Cardiac fibroblast (primary cell): ENCODE measurements at regions not wholly inside any gene's neighbourhood (a gene's known extent, or its start where the extent isn't known, plus 50 kb on each side); places are given as distances from the start of the nearest gene placed in this dataset.

Source experiments
- DNase-seq, 2 donors: peaks; one replicate each; pipeline versions ENCODE4 v3.0.0 to v3.0.0-alpha.2; 2010; ENCODE audit warnings: low read depth in 2 of 2
- H3K4me3 ChIP-seq, 2 donors: replicated peaks in 1 of 2; 1 replicate in 1 of 2; 2 replicates in 1 of 2; pipeline ENCODE4 v1.5.1; 2011; ENCODE audit warnings: low read depth in 2 of 2, low read length in 2 of 2, mild to moderate bottlenecking in 2 of 2, moderate library complexity in 1 of 2
- TF ChIP-seq, protein P1 (sequence below): IDR thresholded peaks from one replicate; pipeline ENCODE4 v1.5.1; 2011; ENCODE audit warnings: low read depth, mild to moderate bottlenecking, low read length, inconsistent platforms

DNA sequence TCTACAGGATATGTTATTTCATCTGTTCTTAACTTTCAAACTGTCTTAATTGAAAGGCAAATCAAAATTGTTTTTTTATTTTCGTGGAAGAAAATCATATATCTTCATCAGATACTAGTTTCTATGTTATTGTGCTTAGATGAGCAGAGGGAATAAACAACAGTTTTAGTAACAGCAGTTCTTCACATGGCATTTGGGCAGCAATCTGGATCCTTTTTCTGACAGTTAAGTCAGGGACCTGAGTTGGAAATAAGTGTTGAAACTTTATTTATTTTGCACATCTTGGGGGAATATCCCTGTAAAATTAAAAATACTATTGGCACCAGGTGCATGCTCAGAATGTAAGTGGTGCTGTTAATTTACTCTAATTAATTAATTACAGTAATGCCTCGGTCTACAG is 296.3 kb downstream of the GPAM start:
- DNase-seq: no peak
- TF ChIP-seq, protein P1, sequence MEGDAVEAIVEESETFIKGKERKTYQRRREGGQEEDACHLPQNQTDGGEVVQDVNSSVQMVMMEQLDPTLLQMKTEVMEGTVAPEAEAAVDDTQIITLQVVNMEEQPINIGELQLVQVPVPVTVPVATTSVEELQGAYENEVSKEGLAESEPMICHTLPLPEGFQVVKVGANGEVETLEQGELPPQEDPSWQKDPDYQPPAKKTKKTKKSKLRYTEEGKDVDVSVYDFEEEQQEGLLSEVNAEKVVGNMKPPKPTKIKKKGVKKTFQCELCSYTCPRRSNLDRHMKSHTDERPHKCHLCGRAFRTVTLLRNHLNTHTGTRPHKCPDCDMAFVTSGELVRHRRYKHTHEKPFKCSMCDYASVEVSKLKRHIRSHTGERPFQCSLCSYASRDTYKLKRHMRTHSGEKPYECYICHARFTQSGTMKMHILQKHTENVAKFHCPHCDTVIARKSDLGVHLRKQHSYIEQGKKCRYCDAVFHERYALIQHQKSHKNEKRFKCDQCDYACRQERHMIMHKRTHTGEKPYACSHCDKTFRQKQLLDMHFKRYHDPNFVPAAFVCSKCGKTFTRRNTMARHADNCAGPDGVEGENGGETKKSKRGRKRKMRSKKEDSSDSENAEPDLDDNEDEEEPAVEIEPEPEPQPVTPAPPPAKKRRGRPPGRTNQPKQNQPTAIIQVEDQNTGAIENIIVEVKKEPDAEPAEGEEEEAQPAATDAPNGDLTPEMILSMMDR: no peak
- H3K4me3 ChIP-seq: no peak overlapping the region

GRCh38 chr10:111890046-111890445 is 293.5 kb downstream of the GPAM start:
- TF ChIP-seq, protein P1: no peak
- DNase-seq: no peak
- no peak overlapping the region for H3K4me3 ChIP-seq

DNA sequence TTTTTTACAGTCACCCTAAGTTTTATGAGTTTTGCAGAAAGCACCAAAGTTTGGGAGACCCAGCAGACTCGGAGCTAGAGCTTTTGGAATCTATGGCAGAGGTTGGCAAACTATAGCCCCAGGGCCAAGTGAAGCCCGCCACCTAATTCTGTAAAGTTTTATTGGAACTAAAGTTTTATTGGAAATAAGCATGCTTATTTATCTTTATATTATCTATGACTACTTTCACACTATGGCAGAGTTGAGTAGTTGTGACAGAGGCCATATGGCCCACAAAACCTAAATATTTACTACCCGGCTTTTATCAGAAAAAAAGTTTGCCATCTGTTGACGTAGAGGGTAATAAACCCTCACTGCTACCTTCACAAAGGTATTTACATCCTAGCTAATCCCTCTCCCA is 267.6 kb downstream of the GPAM start:
- TF ChIP-seq, protein P1: no peak
- no peak for DNase-seq
- no peak overlapping the region for H3K4me3 ChIP-seq

- TF ChIP-seq, protein P1: no peak
- DNase-seq: no peak
- no peak overlapping the region for H3K4me3 ChIP-seq
Observed at GRCh38 chr10:111921821-111922220, 261.7 kb downstream of the GPAM start.

GRCh38 chr10:111923032-111923431 is 260.5 kb downstream of the GPAM start:
- no peak overlapping the region for H3K4me3 ChIP-seq
- TF ChIP-seq, protein P1: no peak
- no peak for DNase-seq

GRCh38 chr10:111926286-111926685 is 257.3 kb downstream of the GPAM start:
- DNase-seq: no peak
- no peak overlapping the region for H3K4me3 ChIP-seq
- TF ChIP-seq, protein P1: no peak

DNA sequence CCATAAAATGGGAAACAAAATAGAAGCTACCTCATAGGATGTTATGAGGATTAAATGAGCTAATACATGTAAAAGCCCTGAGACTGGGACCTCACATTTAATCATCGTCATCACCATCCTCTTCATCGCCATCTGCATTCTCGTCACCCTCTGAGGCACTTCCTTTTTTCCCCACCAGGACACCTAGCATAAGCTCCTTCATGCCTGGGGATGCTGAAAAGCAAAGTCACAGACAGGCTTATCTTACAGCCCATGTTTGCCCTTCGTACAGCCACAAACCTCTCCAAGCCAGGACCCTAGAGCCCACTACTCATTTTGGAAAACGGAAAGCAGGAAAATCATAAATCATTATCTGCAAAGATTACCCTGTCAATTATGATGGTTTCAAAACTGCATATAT is 249.6 kb downstream of the GPAM start:
- TF ChIP-seq, protein P1: peak; percentile 10
- no peak overlapping the region for H3K4me3 ChIP-seq
- DNase-seq: no peak
